HG03064 (cell line): ENCODE measurements at regions not wholly inside any gene's neighbourhood (a gene's known extent, or its start where the extent isn't known, plus 50 kb on each side); places are given as distances from the start of the nearest gene placed in this dataset.

ENCODE experiments used
- ATAC-seq: cut with Tn5 transposase; IDR thresholded peaks from one replicate; pipeline ENCODE4 v1.9.1; 2021; ENCODE audit warnings: low read depth; ENCODE audit not compliant: unreplicated experiment

DNA sequence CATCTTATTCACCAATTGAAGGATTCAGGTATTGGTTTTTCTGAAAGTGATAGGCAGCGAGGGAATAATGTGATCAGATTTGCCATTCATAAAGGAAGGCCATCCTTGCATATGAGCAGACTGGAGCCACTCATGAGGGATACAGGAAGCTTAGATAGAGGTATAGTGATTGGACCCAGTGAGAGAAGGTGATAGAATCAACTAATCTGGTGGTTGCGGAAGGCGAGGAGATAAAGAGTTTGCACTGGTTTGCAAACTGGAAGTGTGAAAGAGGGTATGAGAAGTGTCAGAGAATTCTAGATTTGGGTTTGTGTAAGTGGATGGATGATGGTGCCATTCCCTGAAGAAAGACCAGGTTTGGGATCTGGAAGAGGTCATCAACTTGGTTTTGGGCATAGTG lies 57.3 kb upstream of the RASGEF1B start:
- no peak for ATAC-seq

DNA sequence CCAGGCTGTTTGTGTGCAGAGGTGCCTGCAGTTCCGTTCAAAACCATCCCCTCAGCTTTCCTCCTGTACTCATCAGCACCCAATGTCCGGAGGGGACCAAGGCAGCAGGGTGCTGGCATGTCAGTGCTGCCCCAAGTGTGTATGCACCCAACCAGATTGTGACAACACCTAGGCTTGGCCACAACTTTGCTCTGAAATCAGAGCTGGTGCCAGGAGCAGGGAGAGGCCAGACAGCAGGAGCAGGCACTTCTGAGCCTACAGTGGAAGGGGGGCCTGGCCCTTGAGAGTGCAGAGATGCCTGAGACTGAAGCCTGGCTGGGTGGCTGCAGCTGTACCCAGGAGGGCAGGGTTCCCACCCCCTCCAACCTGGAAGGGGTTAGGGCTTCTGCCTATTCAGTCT lies 56.5 kb upstream of the RASGEF1B start:
- no peak for ATAC-seq

DNA sequence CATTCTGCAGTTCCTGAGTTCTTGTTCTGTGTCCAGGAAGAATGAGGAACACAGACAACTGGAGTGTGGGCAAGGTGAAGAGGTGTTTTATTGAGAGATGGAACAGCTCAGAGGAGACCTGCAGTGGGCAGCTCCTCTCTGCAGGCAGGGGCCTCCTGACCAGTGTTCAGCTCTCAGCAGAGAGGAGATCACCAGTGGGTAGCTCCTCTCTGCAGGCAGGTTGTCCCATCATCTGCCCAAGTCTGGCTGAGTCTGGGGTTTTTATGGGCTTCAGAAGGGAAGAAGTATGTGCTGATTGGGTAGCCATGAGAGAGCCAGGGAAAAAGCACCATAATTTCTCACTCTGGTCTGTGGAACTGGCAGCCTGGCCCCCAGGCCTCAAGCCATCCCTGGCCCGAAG lies 56.0 kb upstream of the RASGEF1B start:
- no peak for ATAC-seq

DNA sequence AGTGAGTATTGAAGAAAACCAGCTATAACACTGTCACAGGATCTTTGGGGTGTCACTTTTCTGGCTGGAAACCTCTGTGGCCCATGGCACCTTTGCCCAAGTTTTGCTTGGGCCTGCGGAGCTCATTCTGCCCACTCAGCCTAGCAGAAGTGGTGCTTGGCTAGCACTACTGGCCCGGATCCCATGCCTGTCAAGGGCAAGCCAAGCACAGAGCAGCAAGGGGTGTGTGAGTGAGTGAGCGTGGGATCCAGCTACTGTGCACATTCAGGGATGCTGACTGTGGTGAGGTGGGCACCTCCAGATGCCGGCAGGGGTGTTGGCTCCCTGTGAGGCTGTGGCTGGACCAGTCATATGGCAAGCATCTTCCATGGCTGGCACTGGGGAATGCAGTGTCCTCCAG lies 55.4 kb upstream of the RASGEF1B start:
- ATAC-seq = no peak

DNA sequence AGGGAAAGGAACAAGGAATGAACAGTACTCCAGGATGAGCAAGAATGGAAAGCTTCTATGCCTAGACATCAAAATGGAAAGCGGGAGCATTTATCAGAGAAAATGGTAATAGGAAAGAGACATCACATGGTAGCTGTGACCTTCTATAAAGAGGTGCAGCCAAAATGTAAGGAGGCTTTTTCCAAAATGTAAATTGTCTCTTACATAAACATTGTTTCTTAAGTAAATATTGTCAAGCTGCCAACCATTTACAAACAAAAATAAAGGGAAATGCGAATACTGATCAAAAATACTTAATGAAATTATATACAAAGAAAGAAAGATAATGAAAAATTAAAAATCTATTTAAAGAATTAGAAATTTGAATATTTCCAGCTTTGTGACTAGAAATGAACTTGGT lies 55.0 kb upstream of the RASGEF1B start:
- ATAC-seq = no peak

DNA sequence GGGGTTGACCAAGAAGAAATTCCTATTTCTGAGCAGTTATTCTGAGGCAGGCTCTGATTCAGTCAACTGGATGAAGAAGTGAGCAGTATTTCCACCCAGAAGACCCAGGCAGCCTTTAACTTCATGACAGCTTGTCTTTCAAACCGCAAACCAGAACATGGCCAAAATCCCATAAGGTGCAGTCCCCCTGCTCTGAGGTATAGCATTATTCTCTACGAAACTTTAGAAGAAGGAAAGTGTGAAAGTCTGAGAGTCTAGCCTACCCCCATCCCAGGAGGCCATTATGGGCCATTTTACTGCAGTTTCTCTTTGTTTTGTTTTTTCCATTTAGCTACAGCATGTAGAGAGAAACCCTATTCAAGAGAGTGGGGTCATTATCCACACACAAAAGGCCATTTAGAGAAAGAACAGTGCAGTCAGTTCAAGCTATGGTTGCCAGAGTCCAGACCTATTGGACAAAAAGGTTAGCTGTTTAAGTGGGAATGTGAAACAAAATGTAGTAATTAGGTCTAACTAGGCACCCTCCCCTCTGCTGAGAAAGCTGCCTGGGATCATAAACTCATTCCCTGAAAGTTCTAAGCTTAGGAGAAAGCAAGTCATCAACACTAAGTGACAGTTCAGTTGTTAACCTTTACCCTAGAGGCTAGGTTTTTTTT lies 52.1 kb upstream of the RASGEF1B start:
- no peak for ATAC-seq

DNA sequence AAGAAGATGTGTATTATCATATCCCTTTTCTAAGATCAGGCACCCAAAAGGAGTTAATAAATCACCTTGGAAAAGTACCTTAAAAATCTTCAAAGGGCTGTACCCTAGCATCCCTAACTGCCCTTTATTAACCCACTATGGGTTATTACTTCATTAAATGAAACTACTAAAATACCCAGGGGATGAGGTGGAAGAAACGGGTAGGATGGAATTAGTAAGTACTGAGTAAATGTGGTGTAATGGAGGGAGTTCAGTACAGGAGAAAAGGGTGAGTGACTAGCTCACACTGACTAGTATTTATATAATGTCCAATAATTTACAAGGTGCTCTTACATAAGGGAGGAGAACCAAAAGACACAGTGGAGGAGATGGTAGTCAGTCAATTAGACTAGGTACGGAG lies 51.0 kb upstream of the RASGEF1B start:
- no peak for ATAC-seq

DNA sequence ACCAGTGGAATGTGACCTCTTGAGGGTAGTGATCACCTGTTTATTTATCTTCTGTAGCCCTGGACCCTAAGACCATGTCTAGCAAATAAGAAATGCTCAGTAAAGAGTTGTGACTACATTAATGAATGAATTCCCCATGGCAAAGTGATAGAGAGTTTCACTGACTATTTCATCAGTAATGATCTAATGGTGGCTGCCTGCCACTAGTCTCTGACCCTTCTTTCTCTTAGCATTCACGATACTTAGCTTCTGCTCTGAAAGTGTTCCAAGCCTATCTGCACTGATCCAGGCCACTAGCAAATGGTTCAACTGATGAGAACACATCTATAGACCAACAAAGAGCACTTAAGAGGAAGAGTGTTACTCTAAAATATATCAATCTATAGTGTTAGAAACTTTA lies 50.0 kb upstream of the RASGEF1B start:
- ATAC-seq = no peak
